HEK293 (cell line): ENCODE measurements at regions not wholly inside any gene's neighbourhood (a gene's known extent, or its start where the extent isn't known, plus 50 kb on each side); places are given as distances from the start of the nearest gene placed in this dataset.

Experiments used
- CTCF ChIA-PET: fragments of 350-600 bp; formaldehyde crosslinking; extraction: SDS; loops from one replicate; lab custom pipeline; 2021; ENCODE audit warnings: antibody characterized with exemption; lab: Yijun Ruan, JAX
- POLR2A ChIA-PET: fragments of 300-600 bp; formaldehyde crosslinking; extraction: SDS; loops from one replicate; lab custom pipeline; 2020; ENCODE audit warnings: antibody characterized with exemption, inconsistent platforms; lab: Yijun Ruan, JAX
- H3K27ac ChIP-seq: fragments of 200-500 bp; sonication (Bioruptor generic); 2 replicates; pipeline ENCODE4 v1.5.1; 2014; ENCODE audit warnings: low read depth, low read length, control low read depth, inconsistent platforms; ENCODE audit errors: extremely low read depth
- H3K36me3 ChIP-seq, 2 experiments: fragments of 200-500 bp in 1 of 2; sonication (Bioruptor generic) in 1 of 2; 1 replicate in 1 of 2; 2 replicates in 1 of 2; pipeline ENCODE4 v1.5.1; 2014 to 2017; ENCODE audit warnings: inconsistent platforms in 2 of 2, low read length in 2 of 2; ENCODE audit not compliant: control insufficient read depth in 2 of 2, insufficient read depth in 1 of 2
- H3K4me1 ChIP-seq: fragments of 200-500 bp; sonication (Bioruptor generic); 2 replicates; pipeline ENCODE4 v1.5.1; 2014; ENCODE audit warnings: mild to moderate bottlenecking, low read length, inconsistent platforms; ENCODE audit not compliant: control insufficient read depth, insufficient read depth
- H3K4me3 ChIP-seq: 2 replicates; pipeline ENCODE4 v1.5.1; 2011; ENCODE audit warnings: low read depth, mild to moderate bottlenecking, control low read depth, low read length, moderate library complexity
- H3K9me3 ChIP-seq: fragments of 200-500 bp; sonication (Bioruptor generic); 2 replicates; pipeline ENCODE4 v1.5.1; 2014; ENCODE audit warnings: low read depth, low read length, inconsistent platforms; ENCODE audit not compliant: control insufficient read depth, insufficient read depth
- ELK4 ChIP-seq: IDR thresholded peaks from 2 replicates; pipeline ENCODE4 v1.6.1; 2011; ENCODE audit warnings: mild to moderate bottlenecking, low read depth, low read length, borderline replicate concordance
- GLIS2 ChIP-seq: fragments of 450-650 bp; formaldehyde crosslinking; IDR thresholded peaks from 2 replicates; pipeline ENCODE4 v1.5.1; 2016; ENCODE audit warnings: missing biosample characterization, missing genetic modification characterization
- KLF10 ChIP-seq: fragments of 450-650 bp; IDR thresholded peaks from 2 replicates; pipeline ENCODE4 v1.5.1; 2018; ENCODE audit warnings: missing biosample characterization, mild to moderate bottlenecking, missing genetic modification characterization
- PRDM1 ChIP-seq: fragments of 450-650 bp; formaldehyde crosslinking; IDR thresholded peaks from 2 replicates; pipeline ENCODE4; 2016; ENCODE audit warnings: missing biosample characterization, missing genetic modification characterization
- PRDM4 ChIP-seq: fragments of 450-650 bp; formaldehyde crosslinking; IDR thresholded peaks from 2 replicates; pipeline ENCODE4 v1.5.1; 2017; ENCODE audit warnings: missing biosample characterization, missing genetic modification characterization
- ZBTB11 ChIP-seq: fragments of 450-650 bp; formaldehyde crosslinking; conservative IDR thresholded peaks from 2 replicates; pipeline ENCODE4 v1.5.1; 2016; ENCODE audit warnings: low read depth, missing biosample characterization, missing genetic modification characterization
- ZFP69B ChIP-seq: fragments of 450-650 bp; formaldehyde crosslinking; IDR thresholded peaks from 2 replicates; pipeline ENCODE4 v1.5.1; 2016; ENCODE audit warnings: missing biosample characterization, missing genetic modification characterization
- ZNF146 ChIP-seq: fragments of 450-650 bp; formaldehyde crosslinking; IDR thresholded peaks from 2 replicates; pipeline ENCODE4 v1.5.1; 2016; ENCODE audit warnings: missing biosample characterization, missing genetic modification characterization
- ZNF202 ChIP-seq: fragments of 450-650 bp; formaldehyde crosslinking; IDR thresholded peaks from 2 replicates; pipeline ENCODE4 v1.5.1; 2016; ENCODE audit warnings: missing biosample characterization, missing genetic modification characterization, borderline replicate concordance
- ZNF280C ChIP-seq: fragments of 450-650 bp; formaldehyde crosslinking; IDR thresholded peaks from 2 replicates; pipeline ENCODE4 v1.5.1; 2016; ENCODE audit warnings: missing biosample characterization, missing genetic modification characterization
- ZNF341 ChIP-seq: fragments of 450-650 bp; formaldehyde crosslinking; IDR thresholded peaks from 2 replicates; pipeline ENCODE4; 2016; ENCODE audit warnings: low read depth, missing biosample characterization, missing genetic modification characterization
- ZNF433 ChIP-seq: fragments of 450-650 bp; formaldehyde crosslinking; IDR thresholded peaks from 2 replicates; pipeline ENCODE4 v1.5.1; 2016; ENCODE audit warnings: missing biosample characterization, missing genetic modification characterization, low read depth
- ZNF514 ChIP-seq: fragments of 450-650 bp; formaldehyde crosslinking; IDR thresholded peaks from 2 replicates; pipeline ENCODE4 v1.5.1; 2016; ENCODE audit warnings: missing biosample characterization, missing genetic modification characterization
- ZNF555 ChIP-seq: fragments of 450-650 bp; formaldehyde crosslinking; conservative IDR thresholded peaks from 2 replicates; pipeline ENCODE4 v1.5.1; 2017; ENCODE audit warnings: missing biosample characterization, mild to moderate bottlenecking, missing genetic modification characterization, inconsistent platforms
- ZNF596 ChIP-seq: fragments of 450-650 bp; IDR thresholded peaks from 2 replicates; pipeline ENCODE4 v1.5.0; 2018; ENCODE audit warnings: missing biosample characterization, mild to moderate bottlenecking, missing genetic modification characterization, moderate library complexity
- ZNF626 ChIP-seq: fragments of 450-650 bp; sonication (Bioruptor Pico); formaldehyde crosslinking; IDR thresholded peaks from 2 replicates; pipeline ENCODE4 v1.5.1; 2018; ENCODE audit warnings: missing biosample characterization, missing genetic modification characterization, inconsistent platforms
- ZNF664 ChIP-seq: fragments of 450-650 bp; formaldehyde crosslinking; IDR thresholded peaks from 2 replicates; pipeline ENCODE4 v1.5.1; 2016; ENCODE audit warnings: missing biosample characterization, missing genetic modification characterization

- TF ChIP-seq ELK4 (no peak), KLF10 (tag by site-specific recombination) (no peak), ZNF433 (no peak), GLIS2 (no peak)
- TF ChIP-seq, all 188 proteins: peak for 0
Measured at GRCh38 chr10:130931256-130931655, 380.3 kb downstream of the TCERG1L start (continued).

- no peak overlapping the region for H3K27ac ChIP-seq
- CTCF ChIA-PET: no interaction called here
- no peak overlapping the region for H3K4me3 ChIP-seq
- TF ChIP-seq ZNF514: no peak
- TF ChIP-seq ZNF626 (tag by site-specific recombination): no peak
- TF ChIP-seq ZNF146: no peak
- TF ChIP-seq PRDM1: no peak
- TF ChIP-seq ZNF280C (tag by site-specific recombination): no peak
- TF ChIP-seq ZNF555: no peak
- no peak for TF ChIP-seq ZNF341 (tag by site-specific recombination)
- TF ChIP-seq ZFP69B (tag by site-specific recombination): no peak
- TF ChIP-seq PRDM4 (tag by site-specific recombination): no peak
- no peak for TF ChIP-seq ZBTB11 (tag by site-specific recombination)
- TF ChIP-seq ZNF664 (tag by site-specific recombination): no peak
- no peak for TF ChIP-seq ZNF596 (tag by site-specific recombination)
- TF ChIP-seq ZNF202 (tag by site-specific recombination): no peak
- TF ChIP-seq, all 188 proteins: peak for 0
- POLR2A ChIA-PET: no interaction called here
- H3K36me3 ChIP-seq: no peaks in the 10 kb centered on the region
- H3K4me1 ChIP-seq: no peaks in the 10 kb centered on the region
- no peaks in the 10 kb centered on the region for H3K9me3 ChIP-seq
Measured at GRCh38 chr10:130932326-130933007, 379.1 kb downstream of the TCERG1L start.
